Stimulated activated CD4-positive, alpha-beta T cell treated with anti-CD3 and anti-CD28 coated beads, Interleukin-4, amount 100 ng/mL, for 1 hour (primary cell): ENCODE measurements at regions not wholly inside any gene's neighbourhood (a gene's known extent, or its start where the extent isn't known, plus 50 kb on each side); places are given as distances from the start of the nearest gene placed in this dataset.
"Not testable (repeated sequence)": the region's sequence is repeated elsewhere in the genome, so short reads cannot be mapped to it uniquely, and the experiment has no call there.

ENCODE experiments used
- DNase-seq: peaks from one replicate; pipeline ENCODE4 v3.0.0-alpha.2; 2020

GRCh38 chr11:127804747-127805400, 782.5 kb downstream of the ETS1 start:
- no peak for DNase-seq

GRCh38 chr11:127803755-127804154, 783.6 kb downstream of the ETS1 start:
- no peak for DNase-seq

- no peak for DNase-seq
These were observed 786.2 kb downstream of the ETS1 start for GRCh38 chr11:127800989-127801688.

- no peak for DNase-seq
These were observed 792.0 kb downstream of the ETS1 start for GRCh38 chr11:127795326-127795725.

- no peak for DNase-seq
These were observed 791.3 kb upstream of the KIRREL3 start for GRCh38 chr11:127791844-127792243.

- no peak for DNase-seq
These were observed 790.0 kb upstream of the KIRREL3 start for GRCh38 chr11:127790592-127790991.

- DNase-seq, result no peak
These were observed 789.4 kb upstream of the KIRREL3 start for GRCh38 chr11:127789927-127790326.

- not testable (repeated sequence) for DNase-seq
These were observed 772.4 kb upstream of the KIRREL3 start for GRCh38 chr11:127772938-127773337.

- not testable (repeated sequence) for DNase-seq
These were observed 768.4 kb upstream of the KIRREL3 start for GRCh38 chr11:127768931-127769330.

GRCh38 chr11:127766734-127767133, 766.2 kb upstream of the KIRREL3 start:
- no peak for DNase-seq

- no peak for DNase-seq
These were observed 738.3 kb upstream of the KIRREL3 start for GRCh38 chr11:127738771-127739286.

- no peak for DNase-seq
These were observed 736.9 kb upstream of the KIRREL3 start for GRCh38 chr11:127737499-127737898.

GRCh38 chr11:127733552-127733951, 733.0 kb upstream of the KIRREL3 start:
- no peak for DNase-seq

- DNase-seq, result no peak
These were observed 725.8 kb upstream of the KIRREL3 start for GRCh38 chr11:127726367-127726766.

GRCh38 chr11:127723714-127724113, 723.1 kb upstream of the KIRREL3 start:
- no peak for DNase-seq

GRCh38 chr11:127713226-127713625, 712.7 kb upstream of the KIRREL3 start:
- no peak for DNase-seq

GRCh38 chr11:127711748-127712147, 711.2 kb upstream of the KIRREL3 start:
- DNase-seq, result no peak

- DNase-seq, result no peak
These were observed 710.3 kb upstream of the KIRREL3 start for GRCh38 chr11:127710831-127711230.

GRCh38 chr11:127709960-127710359, 709.4 kb upstream of the KIRREL3 start:
- no peak for DNase-seq

- DNase-seq, result no peak
These were observed 693.1 kb upstream of the KIRREL3 start for GRCh38 chr11:127693686-127694085.

- DNase-seq, result no peak
These were observed 682.8 kb upstream of the KIRREL3 start for GRCh38 chr11:127683321-127683720.

- DNase-seq, result no peak
These were observed 679.4 kb upstream of the KIRREL3 start for GRCh38 chr11:127679816-127680545.

- DNase-seq, result no peak
These were observed 678.1 kb upstream of the KIRREL3 start for GRCh38 chr11:127678631-127679030.
